T-cell (primary cell): ENCODE measurements at regions not wholly inside any gene's neighbourhood (a gene's known extent, or its start where the extent isn't known, plus 50 kb on each side); places are given as distances from the start of the nearest gene placed in this dataset.

Source experiments
- ATAC-seq, 4 experiments: fragments of 200-7000 bp in 3 of 4; fragments of 150-1000 bp in 1 of 4; cut with Tn5 transposase; replicated peaks in 1 of 4; 1 replicate in 3 of 4; 2 replicates in 1 of 4; pipeline ENCODE4 v1.10.0; 2021; ENCODE audit warnings: moderate library complexity in 3 of 4, mild to moderate bottlenecking in 2 of 4, moderate number of reproducible peaks in 1 of 4
- CTCF ChIA-PET, 2 donors: fragments of 300-600 bp; sonication (Branson Sonifier 250); formaldehyde crosslinking; loops; one replicate each; lab custom pipeline; 2022; ENCODE audit warnings: antibody characterized with exemption in 2 of 2; lab: Charles Lee
- POLR2A ChIA-PET, 2 donors: fragments of 300-600 bp; sonication (Branson Sonifier 250); formaldehyde crosslinking; loops; one replicate each; lab custom pipeline; 2022; ENCODE audit warnings: antibody characterized with exemption in 2 of 2; lab: Charles Lee
- DNase-seq, 35 experiments: peaks; one replicate each; pipeline versions ENCODE4 v3.0.0 to v3.0.0-alpha.2; 2013 to 2023
- H3K27ac ChIP-seq: one replicate; pipeline ENCODE4 v1.5.1; 2013; ENCODE audit warnings: low read length
- H3K27me3 ChIP-seq, 2 experiments: replicated peaks in 1 of 2; 1 replicate in 1 of 2; 2 replicates in 1 of 2; pipeline versions ENCODE4 v1.6.1 to v1.7.0; 2013; ENCODE audit warnings: low read length in 1 of 2, mixed read lengths in 1 of 2; ENCODE audit not compliant: control insufficient read depth in 2 of 2, insufficient read depth in 2 of 2; ENCODE audit errors: extremely low read depth in 1 of 2
- H3K36me3 ChIP-seq, 2 donors: 1 replicate in 1 of 2; 2 replicates in 1 of 2; pipeline versions ENCODE4 v1.6.1 to v1.7.0; 2013; ENCODE audit warnings: low read length in 1 of 2; ENCODE audit not compliant: control insufficient read depth in 2 of 2, insufficient read depth in 1 of 2; ENCODE audit errors: extremely low read depth in 1 of 2
- H3K4me1 ChIP-seq, 2 experiments: 1 replicate in 1 of 2; 2 replicates in 1 of 2; pipeline versions ENCODE4 v1.6.1 to v1.7.0; 2013; ENCODE audit warnings: low read length in 2 of 2, mixed read lengths in 1 of 2; ENCODE audit not compliant: insufficient read depth in 2 of 2, control insufficient read depth in 1 of 2; ENCODE audit errors: extremely low read depth in 1 of 2
- H3K4me3 ChIP-seq, 2 donors: 1 replicate in 1 of 2; 2 replicates in 1 of 2; pipeline versions ENCODE4 v1.5.1 to v1.7.0; 2013; ENCODE audit warnings: mild to moderate bottlenecking in 2 of 2, low read length in 1 of 2, moderate library complexity in 1 of 2; ENCODE audit not compliant: control insufficient read depth in 1 of 2; ENCODE audit errors: extremely low read depth in 1 of 2
- H3K9me3 ChIP-seq: 2 replicates; pipeline ENCODE4 v1.7.0; 2013
- H3K27ac Mint-ChIP-seq, 2 donors: one replicate each; pipeline ENCODE4 v1.8.0; 2020 to 2021; ENCODE audit warnings: mild to moderate bottlenecking in 2 of 2, mixed read lengths in 2 of 2
- H3K27me3 Mint-ChIP-seq, 2 donors: one replicate each; pipeline ENCODE4 v1.8.0; 2021 to 2022; ENCODE audit warnings: mixed read lengths in 2 of 2
- H3K36me3 Mint-ChIP-seq: one replicate; pipeline ENCODE4 v1.8.0; 2021; ENCODE audit warnings: mixed read lengths
- H3K4me1 Mint-ChIP-seq, 3 donors: one replicate each; pipeline ENCODE4 v1.8.0; 2020 to 2022; ENCODE audit warnings: mixed read lengths in 3 of 3, mild to moderate bottlenecking in 1 of 3
- H3K4me3 Mint-ChIP-seq, 3 donors: one replicate each; pipeline ENCODE4 v1.8.0; 2020 to 2022; ENCODE audit warnings: mild to moderate bottlenecking in 3 of 3, mixed read lengths in 3 of 3, moderate library complexity in 3 of 3
- H3K9me3 Mint-ChIP-seq, 3 donors: one replicate each; pipeline ENCODE4 v1.8.0; 2020 to 2022; ENCODE audit warnings: mixed read lengths in 3 of 3
- WGBS: methylation state at CpG from one replicate; pipeline ENCODE4 v1.1.5; 2013; ENCODE audit warnings: missing lambda C conversion rate; ENCODE audit not compliant: insufficient coverage; 5-methylcytosine and 5-hydroxymethylcytosine counted together

DNA sequence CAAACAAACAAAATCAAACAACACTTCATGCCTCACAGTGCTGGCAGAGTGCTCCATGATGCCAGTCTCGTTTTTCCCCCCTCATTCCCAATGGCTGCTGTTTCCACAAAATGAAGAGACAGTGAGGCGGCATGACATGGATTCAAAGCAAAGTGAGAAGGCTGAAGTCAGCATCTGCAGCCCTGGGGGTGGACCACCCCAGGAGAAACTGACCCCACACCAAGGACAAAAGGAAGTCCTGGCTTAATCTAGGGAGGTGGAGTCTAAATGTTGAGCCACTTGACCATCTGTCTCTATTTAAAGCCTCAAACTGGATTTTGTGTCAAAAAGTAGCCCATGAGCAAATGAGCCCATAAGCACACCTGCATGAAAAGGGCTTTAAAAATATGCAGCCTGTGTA lies 151.2 kb upstream of the RORA start:
- POLR2A ChIA-PET = no interaction called here
- Mint-ChIP-seq H3K9me3 (peaks cover 0 to 4% (median 0%) of the 10 kb centered on the region in 3 donors), H3K27ac (no peak overlapping the region), H3K27me3 (peaks cover 17 to 19% of the 10 kb centered on the region in 2 donors), H3K4me1 (no peaks in the 10 kb centered on the region), H3K36me3 (no peaks in the 10 kb centered on the region), H3K4me3 (no peak overlapping the region)
- Histone ChIP-seq H3K27me3 (peaks cover 0 to 3% of the 10 kb centered on the region in 2 experiments), H3K4me1 (no peaks in the 10 kb centered on the region), H3K36me3 (no peaks in the 10 kb centered on the region), H3K9me3 (no peaks in the 10 kb centered on the region), H3K4me3 (no peak overlapping the region), H3K27ac (no peak overlapping the region)
- DNase-seq (no peak), ATAC-seq (no peak)
- CTCF ChIA-PET = no interaction called here
- WGBS = no CpG with 5 or more reads among the region's 2 CpGs

- ChIA-PET CTCF (no interaction called here), POLR2A (interaction anchor here in 1 of 2 donors (1.1 kb wide), 1 partner anchor 10 kb away, joined by 3 read pairs; no protein-coding TSS in a partner anchor)
- H3K4me1 Mint-ChIP-seq = no peaks in the 10 kb centered on the region
- no peaks in the 10 kb centered on the region for H3K4me1 ChIP-seq
- H3K27me3 Mint-ChIP-seq = peaks cover 9 to 13% of the 10 kb centered on the region in 2 donors
- no peaks in the 10 kb centered on the region for H3K36me3 Mint-ChIP-seq
- no peak overlapping the region for H3K27ac ChIP-seq
- DNase-seq (no peak), ATAC-seq (no peak)
- H3K9me3 ChIP-seq = no peaks in the 10 kb centered on the region
- 88% methylated on average over 1 of the region's 1 CpG for WGBS
- H3K27me3 ChIP-seq = peaks cover 0 to 3% of the 10 kb centered on the region in 2 experiments
- H3K4me3 ChIP-seq = no peak overlapping the region
- no peak overlapping the region for H3K27ac Mint-ChIP-seq
- no peaks in the 10 kb centered on the region for H3K36me3 ChIP-seq
- H3K9me3 Mint-ChIP-seq = no peaks in the 10 kb centered on the region
- no peak overlapping the region for H3K4me3 Mint-ChIP-seq
Observed at GRCh38 chr15:61379005-61379404, 149.9 kb upstream of the RORA start.

DNA sequence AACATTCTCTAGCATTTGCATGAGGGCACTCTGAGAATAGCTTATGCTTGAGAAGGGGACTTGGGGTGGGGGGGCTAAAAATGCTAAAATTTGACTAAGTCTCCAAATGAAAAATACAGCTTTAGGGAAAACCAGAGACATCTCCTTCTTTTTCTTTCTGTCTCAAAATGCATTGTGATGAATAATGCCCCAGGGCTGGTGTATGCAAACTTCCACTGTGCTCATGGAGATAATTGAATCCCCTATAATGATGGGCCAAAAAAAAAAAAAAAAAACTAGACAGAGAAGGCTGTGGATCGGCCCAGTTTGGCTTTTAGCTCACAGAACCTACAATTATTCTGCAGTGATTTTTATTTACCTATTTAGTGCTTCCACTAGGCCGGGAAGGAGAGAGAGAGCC lies 147.9 kb upstream of the RORA start:
- no CpG with 5 or more reads among the region's 2 CpGs for WGBS

GRCh38 chr15:61376516-61376915 lies 147.4 kb upstream of the RORA start:
- CTCF ChIA-PET = no interaction called here
- no peak for DNase-seq
- no peaks in the 10 kb centered on the region for H3K9me3 Mint-ChIP-seq

More for the DNA sequence above, 147.9 kb upstream of the RORA start:
- no peaks in the 10 kb centered on the region for H3K36me3 ChIP-seq
- H3K4me3 ChIP-seq = no peak overlapping the region
- H3K9me3 ChIP-seq = no peaks in the 10 kb centered on the region
- H3K27me3 Mint-ChIP-seq = peaks cover 13 to 15% of the 10 kb centered on the region in 2 donors
- H3K4me3 Mint-ChIP-seq = no peak overlapping the region
- DNase-seq = no peak
- no peaks in the 10 kb centered on the region for H3K36me3 Mint-ChIP-seq
- no peaks in the 10 kb centered on the region for H3K4me1 Mint-ChIP-seq
- H3K4me1 ChIP-seq = no peaks in the 10 kb centered on the region
- H3K9me3 Mint-ChIP-seq = no peaks in the 10 kb centered on the region
- no peak for ATAC-seq
- no peak overlapping the region for H3K27ac Mint-ChIP-seq
- ChIA-PET CTCF (no interaction called here), POLR2A (no interaction called here)
- H3K27ac ChIP-seq = no peak overlapping the region
- H3K27me3 ChIP-seq = peaks cover 0 to 3% of the 10 kb centered on the region in 2 experiments

DNA sequence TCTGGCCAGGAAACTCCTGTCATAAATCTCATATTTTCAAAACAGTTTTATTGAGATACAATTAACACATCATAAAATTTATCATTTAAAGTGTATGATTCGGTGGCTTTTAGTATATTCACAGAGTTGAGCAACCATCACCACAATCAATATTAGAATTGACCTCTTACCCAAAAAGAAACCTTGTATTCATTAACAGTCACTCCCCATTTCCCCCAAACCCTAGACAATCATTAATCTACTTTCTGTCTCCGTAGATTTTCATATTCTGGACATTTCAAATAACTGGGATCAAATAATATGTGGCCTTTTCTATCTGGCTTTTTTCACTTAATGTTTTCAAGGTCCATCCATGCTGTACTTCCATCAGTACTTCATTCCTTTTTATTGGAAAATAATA lies 145.7 kb upstream of the RORA start:
- H3K4me1 ChIP-seq = no peaks in the 10 kb centered on the region
- peaks cover 19% of the 10 kb centered on the region in 2 donors for H3K27me3 Mint-ChIP-seq
- no peak overlapping the region for H3K4me3 ChIP-seq
- WGBS = no CpG with 5 or more reads among the region's 2 CpGs
- no peaks in the 10 kb centered on the region for H3K4me1 Mint-ChIP-seq
- no peaks in the 10 kb centered on the region for H3K36me3 Mint-ChIP-seq
- H3K27me3 ChIP-seq = no peaks in the 10 kb centered on the region
- no peak overlapping the region for H3K4me3 Mint-ChIP-seq
- H3K27ac Mint-ChIP-seq = no peak overlapping the region
- no peak overlapping the region for H3K27ac ChIP-seq
- no peaks in the 10 kb centered on the region for H3K36me3 ChIP-seq
- H3K9me3 ChIP-seq = no peaks in the 10 kb centered on the region
- DNase-seq = no peak
- CTCF ChIA-PET = no interaction called here
- no peak for ATAC-seq
- no peaks in the 10 kb centered on the region for H3K9me3 Mint-ChIP-seq
- POLR2A ChIA-PET = no interaction called here

More at GRCh38 chr15:61376516-61376915, 147.4 kb upstream of the RORA start:
- H3K4me3 ChIP-seq = no peak overlapping the region
- no peak overlapping the region for H3K27ac ChIP-seq
- H3K4me1 Mint-ChIP-seq = no peaks in the 10 kb centered on the region
- no peaks in the 10 kb centered on the region for H3K4me1 ChIP-seq
- WGBS = 100% methylated on average over 1 of the region's 3 CpGs
- POLR2A ChIA-PET = no interaction called here
- H3K27ac Mint-ChIP-seq = no peak overlapping the region
- no peaks in the 10 kb centered on the region for H3K36me3 Mint-ChIP-seq
- no peak for ATAC-seq
- no peak overlapping the region for H3K4me3 Mint-ChIP-seq
- H3K27me3 ChIP-seq = peaks cover 0 to 3% of the 10 kb centered on the region in 2 experiments
- H3K9me3 ChIP-seq = no peaks in the 10 kb centered on the region
- no peaks in the 10 kb centered on the region for H3K36me3 ChIP-seq
- peaks cover 13 to 15% of the 10 kb centered on the region in 2 donors for H3K27me3 Mint-ChIP-seq

GRCh38 chr15:61367953-61368352 lies 138.9 kb upstream of the RORA start:
- Histone ChIP-seq H3K27ac (no peak overlapping the region), H3K36me3 (no peaks in the 10 kb centered on the region), H3K9me3 (no peaks in the 10 kb centered on the region), H3K4me3 (no peak overlapping the region), H3K4me1 (no peaks in the 10 kb centered on the region), H3K27me3 (peaks cover 0 to 13% of the 10 kb centered on the region in 2 experiments)
- CTCF ChIA-PET = no interaction called here
- H3K4me3 Mint-ChIP-seq = no peak overlapping the region
- POLR2A ChIA-PET = no interaction called here
- H3K27ac Mint-ChIP-seq = no peak overlapping the region
- no peaks in the 10 kb centered on the region for H3K4me1 Mint-ChIP-seq
- H3K36me3 Mint-ChIP-seq = no peaks in the 10 kb centered on the region
- WGBS = 100% methylated on average over 1 of the region's 2 CpGs
- no peak for DNase-seq
- H3K9me3 Mint-ChIP-seq = peaks cover 10 to 15% (median 13%) of the 10 kb centered on the region in 3 donors
- no peak for ATAC-seq
- peaks cover 24 to 29% of the 10 kb centered on the region in 2 donors for H3K27me3 Mint-ChIP-seq

DNA sequence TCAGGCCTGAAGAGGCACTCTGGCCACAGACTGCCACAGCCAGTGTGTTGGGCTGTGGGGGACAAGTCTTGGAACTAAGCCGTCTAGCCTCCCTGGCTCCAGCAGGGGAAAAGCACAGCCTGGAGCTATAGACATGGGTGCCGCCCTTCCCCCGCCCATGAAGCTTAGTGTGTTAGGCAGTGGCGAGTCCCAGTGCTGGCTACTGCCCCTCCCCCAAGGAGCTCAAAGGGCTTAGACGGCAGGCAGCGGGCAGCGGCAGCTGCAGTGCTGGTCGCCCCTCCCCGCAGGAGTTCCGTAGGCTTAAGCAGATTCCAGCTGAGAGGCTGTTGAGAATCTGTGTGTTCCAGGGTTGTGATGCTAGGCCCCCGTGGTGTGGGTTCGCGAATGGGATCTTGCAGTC lies 135.8 kb upstream of the RORA start:
- H3K4me1 ChIP-seq = no peaks in the 10 kb centered on the region
- Mint-ChIP-seq H3K27me3 (peaks cover 30 to 32% of the 10 kb centered on the region in 2 donors), H3K36me3 (no peaks in the 10 kb centered on the region), H3K4me3 (no peak overlapping the region), H3K27ac (no peak overlapping the region), H3K4me1 (no peaks in the 10 kb centered on the region), H3K9me3 (peaks cover 10 to 22% (median 19%) of the 10 kb centered on the region in 3 donors)
- CTCF ChIA-PET = no interaction called here
- ATAC-seq (no peak), DNase-seq (no peak)
- H3K27ac ChIP-seq = no peak overlapping the region
- no peak overlapping the region for H3K4me3 ChIP-seq
- POLR2A ChIA-PET = interaction anchor here in 1 of 2 donors (0.6 kb wide), 1 partner anchor 35 kb away, joined by 3 read pairs; no protein-coding TSS in a partner anchor
- peaks cover 0 to 13% of the 10 kb centered on the region in 2 experiments for H3K27me3 ChIP-seq
- no peaks in the 10 kb centered on the region for H3K36me3 ChIP-seq
- 81% methylated on average over 8 of the region's 13 CpGs for WGBS
- H3K9me3 ChIP-seq = no peaks in the 10 kb centered on the region
